ENCODE measurements at regions not wholly inside any gene's neighbourhood (a gene's known extent, or its start where the extent isn't known, plus 50 kb on each side); places are given as distances from the start of the nearest gene placed in this dataset.

DNA sequence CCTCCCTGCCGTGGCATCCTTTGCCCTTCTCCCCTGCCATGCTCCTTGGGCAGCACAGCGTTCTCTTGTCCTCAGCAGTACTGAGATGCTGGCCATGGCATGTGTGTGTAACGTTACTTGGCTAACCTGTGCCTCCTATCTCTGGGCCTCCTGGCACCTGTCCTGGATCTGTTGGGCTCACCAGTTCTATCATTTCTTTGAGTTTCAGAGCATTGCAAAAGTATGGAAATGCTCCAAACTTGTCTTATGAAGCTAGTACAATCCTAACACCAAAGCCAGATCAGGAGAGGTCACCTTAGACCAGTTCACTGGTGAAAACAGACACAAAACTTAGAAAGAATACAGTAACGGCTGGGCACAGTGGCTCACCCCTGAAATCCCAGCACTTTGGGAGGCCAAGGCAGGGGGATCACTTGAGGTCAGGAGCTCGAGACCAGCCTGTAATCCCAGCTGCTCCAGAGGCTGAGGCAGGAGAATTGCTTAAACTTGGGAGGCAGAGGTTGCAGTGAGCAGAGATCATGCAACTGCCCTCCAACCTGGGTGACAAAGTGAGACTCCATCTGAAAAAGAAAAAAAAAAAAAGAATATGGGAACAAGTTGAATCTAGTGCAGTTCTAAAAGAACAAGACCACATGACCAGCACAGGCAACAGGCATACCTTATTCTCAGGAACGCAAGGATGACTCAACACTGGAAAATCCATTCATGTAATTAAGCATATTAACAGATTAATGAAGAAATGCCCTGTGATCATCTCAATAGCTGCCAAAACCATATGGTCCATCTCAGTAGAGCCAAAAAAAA, 62.4 kb upstream of the TRPM1 start:
- Histone ChIP-seq H3K79me2 (ENCODE audit: insufficient read depth, low read length) (no peaks in the 10 kb centered on the region), H3K9me2 (ENCODE audit: low read depth, low read length) (no peaks in the 10 kb centered on the region), H3K4me3 (ENCODE audit: low read depth, low read length, poor library complexity, severe bottlenecking) (no peak overlapping the region), H3K4me2 (ENCODE audit: low read length) (no peak overlapping the region), H3K27me3 (ENCODE audit: insufficient read depth, low read length) (0 out of 2 replicates have a peak, but pooled peaks cover 8% of the 10 kb centered on the region), H3F3A (ENCODE audit: insufficient read depth, low read length) (no peaks in the 10 kb centered on the region), H3K36me3 (ENCODE audit: insufficient read depth, low read length) (no peaks in the 10 kb centered on the region), H3K4me1 (ENCODE audit: insufficient read depth, low read length, severe bottlenecking) (no peaks in the 10 kb centered on the region), H3K9me3 (ENCODE audit: low read length) (no peaks in the 10 kb centered on the region), H2AFZ (ENCODE audit: low read length) (no peak overlapping the region), H3K9ac (ENCODE audit: low read length) (no peak overlapping the region), H4K20me1 (ENCODE audit: insufficient read depth, low read length) (no peaks in the 10 kb centered on the region), H3K27ac (ENCODE audit: low read depth, low read length, poor library complexity, severe bottlenecking) (no peak overlapping the region)
- no peak for TF ChIP-seq EZH2 (IDR thresholded peaks at IDR 0.05; ENCODE audit: borderline replicate concordance, low read length)
- TF ChIP-seq, protein P1, sequence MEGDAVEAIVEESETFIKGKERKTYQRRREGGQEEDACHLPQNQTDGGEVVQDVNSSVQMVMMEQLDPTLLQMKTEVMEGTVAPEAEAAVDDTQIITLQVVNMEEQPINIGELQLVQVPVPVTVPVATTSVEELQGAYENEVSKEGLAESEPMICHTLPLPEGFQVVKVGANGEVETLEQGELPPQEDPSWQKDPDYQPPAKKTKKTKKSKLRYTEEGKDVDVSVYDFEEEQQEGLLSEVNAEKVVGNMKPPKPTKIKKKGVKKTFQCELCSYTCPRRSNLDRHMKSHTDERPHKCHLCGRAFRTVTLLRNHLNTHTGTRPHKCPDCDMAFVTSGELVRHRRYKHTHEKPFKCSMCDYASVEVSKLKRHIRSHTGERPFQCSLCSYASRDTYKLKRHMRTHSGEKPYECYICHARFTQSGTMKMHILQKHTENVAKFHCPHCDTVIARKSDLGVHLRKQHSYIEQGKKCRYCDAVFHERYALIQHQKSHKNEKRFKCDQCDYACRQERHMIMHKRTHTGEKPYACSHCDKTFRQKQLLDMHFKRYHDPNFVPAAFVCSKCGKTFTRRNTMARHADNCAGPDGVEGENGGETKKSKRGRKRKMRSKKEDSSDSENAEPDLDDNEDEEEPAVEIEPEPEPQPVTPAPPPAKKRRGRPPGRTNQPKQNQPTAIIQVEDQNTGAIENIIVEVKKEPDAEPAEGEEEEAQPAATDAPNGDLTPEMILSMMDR (IDR thresholded peaks at IDR 0.05; ENCODE audit: low read length), result no peak

DNA sequence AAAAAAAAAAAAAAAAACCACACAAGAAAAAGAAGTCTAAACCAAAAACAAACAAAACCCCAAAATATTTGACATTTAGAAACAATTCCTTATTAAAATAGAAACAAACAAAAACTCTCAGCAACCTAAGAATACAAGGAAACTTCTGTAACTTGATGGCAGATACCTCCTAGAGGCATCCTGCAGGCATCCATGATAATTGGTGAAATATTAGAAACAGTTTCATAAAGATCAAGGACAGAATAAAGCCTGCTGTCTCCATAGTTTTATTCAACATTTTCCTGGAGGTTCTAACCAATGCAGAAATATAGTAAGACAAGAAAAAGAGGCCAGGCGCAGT, 63.0 kb upstream of the TRPM1 start:
- no peaks in the 10 kb centered on the region for H3K9me3 ChIP-seq (ENCODE audit: low read length)

DNA sequence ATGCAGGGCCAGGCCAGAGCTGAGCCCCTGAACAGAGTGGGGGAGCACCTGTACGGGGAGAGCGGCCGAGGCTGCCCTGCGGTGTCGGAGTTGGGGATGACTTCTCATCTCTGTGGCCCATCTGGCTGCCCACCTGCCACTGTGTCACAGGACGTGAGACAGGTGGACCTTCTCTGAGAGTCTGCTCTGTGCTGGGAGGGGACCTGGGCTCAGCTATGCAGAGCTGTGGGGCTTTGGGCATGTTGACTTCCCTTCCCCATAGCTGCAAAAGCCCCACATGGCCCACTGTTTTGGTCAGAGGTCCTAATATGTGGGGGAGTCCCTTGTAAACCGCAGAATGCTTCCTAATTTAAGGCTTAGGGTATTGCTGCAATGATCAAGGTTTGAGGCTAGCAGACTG, 68.0 kb upstream of the TRPM1 start:
- no peak overlapping the region for H3K4me2 ChIP-seq (ENCODE audit: low read length)
- peaks cover 8% of the 10 kb centered on the region; the same call in 1 of the 2 replicates for H3K27me3 ChIP-seq (ENCODE audit: insufficient read depth, low read length)
- no peaks in the 10 kb centered on the region for H3F3A ChIP-seq (ENCODE audit: insufficient read depth, low read length)
- no peak overlapping the region for H3K4me3 ChIP-seq (ENCODE audit: low read depth, low read length, poor library complexity, severe bottlenecking)
- H3K9ac ChIP-seq (ENCODE audit: low read length), result no peak overlapping the region
- no peak for TF ChIP-seq EZH2 (IDR thresholded peaks at IDR 0.05; ENCODE audit: borderline replicate concordance, low read length)
- TF ChIP-seq, protein P1 (IDR thresholded peaks at IDR 0.05; ENCODE audit: low read length), result no peak
- H3K4me1 ChIP-seq (ENCODE audit: insufficient read depth, low read length, severe bottlenecking), result no peaks in the 10 kb centered on the region
- H3K9me3 ChIP-seq (ENCODE audit: low read length), result no peaks in the 10 kb centered on the region
- no peaks in the 10 kb centered on the region for H3K9me2 ChIP-seq (ENCODE audit: low read depth, low read length)
- no peaks in the 10 kb centered on the region for H3K36me3 ChIP-seq (ENCODE audit: insufficient read depth, low read length)
- H3K79me2 ChIP-seq (ENCODE audit: insufficient read depth, low read length), result no peaks in the 10 kb centered on the region
- H4K20me1 ChIP-seq (ENCODE audit: insufficient read depth, low read length), result no peaks in the 10 kb centered on the region
- no peak overlapping the region for H3K27ac ChIP-seq (ENCODE audit: low read depth, low read length, poor library complexity, severe bottlenecking)
- H2AFZ ChIP-seq (ENCODE audit: low read length), result no peak overlapping the region

More for the DNA sequence above, 63.0 kb upstream of the TRPM1 start:
- H3K9me2 ChIP-seq (ENCODE audit: low read depth, low read length), result no peaks in the 10 kb centered on the region
- H3K4me3 ChIP-seq (ENCODE audit: low read depth, low read length, poor library complexity, severe bottlenecking), result no peak overlapping the region
- no peak overlapping the region for H3K9ac ChIP-seq (ENCODE audit: low read length)
- no peak overlapping the region for H3K27ac ChIP-seq (ENCODE audit: low read depth, low read length, poor library complexity, severe bottlenecking)
- no peaks in the 10 kb centered on the region for H3K4me1 ChIP-seq (ENCODE audit: insufficient read depth, low read length, severe bottlenecking)
- no peak overlapping the region for H2AFZ ChIP-seq (ENCODE audit: low read length)
- no peak overlapping the region for H3K4me2 ChIP-seq (ENCODE audit: low read length)
- H3F3A ChIP-seq (ENCODE audit: insufficient read depth, low read length), result no peaks in the 10 kb centered on the region
- H3K79me2 ChIP-seq (ENCODE audit: insufficient read depth, low read length), result no peaks in the 10 kb centered on the region
- no peaks in the 10 kb centered on the region for H3K36me3 ChIP-seq (ENCODE audit: insufficient read depth, low read length)
- TF ChIP-seq EZH2 (IDR thresholded peaks at IDR 0.05; ENCODE audit: borderline replicate concordance, low read length), result no peak
- TF ChIP-seq, protein P1 (IDR thresholded peaks at IDR 0.05; ENCODE audit: low read length), result no peak
- no peaks in the 10 kb centered on the region for H4K20me1 ChIP-seq (ENCODE audit: insufficient read depth, low read length)
- H3K27me3 ChIP-seq (ENCODE audit: insufficient read depth, low read length), result 0 out of 2 replicates have a peak, but pooled peaks cover 8% of the 10 kb centered on the region

Measured in OCI-LY1 (cell line).